ENCODE measurements at regions not wholly inside any gene's neighbourhood (a gene's known extent, or its start where the extent isn't known, plus 50 kb on each side); places are given as distances from the start of the nearest gene placed in this dataset.

DNA sequence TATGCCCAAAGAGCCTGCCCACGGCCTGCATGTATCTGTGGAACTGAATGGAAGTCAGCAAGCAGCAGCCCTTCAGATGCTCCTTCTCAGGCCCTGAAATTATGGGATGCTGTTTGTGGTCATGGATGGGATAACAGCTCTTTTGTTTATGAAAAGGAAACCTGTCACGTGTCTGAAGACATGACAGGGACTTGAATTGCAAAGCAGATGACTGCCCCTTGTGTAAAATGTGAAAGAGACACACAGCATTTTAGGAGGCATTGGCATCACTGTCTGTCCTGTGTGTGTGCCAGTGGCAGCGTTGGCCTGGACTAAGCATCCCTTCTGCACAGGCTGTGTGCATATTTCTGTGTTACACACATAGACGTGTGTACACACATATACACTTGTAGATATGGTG, 192.1 kb downstream of the VRK1 start:
- TF ChIP-seq, protein P1, sequence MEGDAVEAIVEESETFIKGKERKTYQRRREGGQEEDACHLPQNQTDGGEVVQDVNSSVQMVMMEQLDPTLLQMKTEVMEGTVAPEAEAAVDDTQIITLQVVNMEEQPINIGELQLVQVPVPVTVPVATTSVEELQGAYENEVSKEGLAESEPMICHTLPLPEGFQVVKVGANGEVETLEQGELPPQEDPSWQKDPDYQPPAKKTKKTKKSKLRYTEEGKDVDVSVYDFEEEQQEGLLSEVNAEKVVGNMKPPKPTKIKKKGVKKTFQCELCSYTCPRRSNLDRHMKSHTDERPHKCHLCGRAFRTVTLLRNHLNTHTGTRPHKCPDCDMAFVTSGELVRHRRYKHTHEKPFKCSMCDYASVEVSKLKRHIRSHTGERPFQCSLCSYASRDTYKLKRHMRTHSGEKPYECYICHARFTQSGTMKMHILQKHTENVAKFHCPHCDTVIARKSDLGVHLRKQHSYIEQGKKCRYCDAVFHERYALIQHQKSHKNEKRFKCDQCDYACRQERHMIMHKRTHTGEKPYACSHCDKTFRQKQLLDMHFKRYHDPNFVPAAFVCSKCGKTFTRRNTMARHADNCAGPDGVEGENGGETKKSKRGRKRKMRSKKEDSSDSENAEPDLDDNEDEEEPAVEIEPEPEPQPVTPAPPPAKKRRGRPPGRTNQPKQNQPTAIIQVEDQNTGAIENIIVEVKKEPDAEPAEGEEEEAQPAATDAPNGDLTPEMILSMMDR (IDR thresholded peaks at IDR 0.05; ENCODE audit: control insufficient read depth, extremely low read depth, insufficient read depth) = no peak
- DNase-seq (ENCODE audit: low read depth) = no peak
- H3K4me3 ChIP-seq (ENCODE audit: low read depth, low read length) = no peak overlapping the region

DNA sequence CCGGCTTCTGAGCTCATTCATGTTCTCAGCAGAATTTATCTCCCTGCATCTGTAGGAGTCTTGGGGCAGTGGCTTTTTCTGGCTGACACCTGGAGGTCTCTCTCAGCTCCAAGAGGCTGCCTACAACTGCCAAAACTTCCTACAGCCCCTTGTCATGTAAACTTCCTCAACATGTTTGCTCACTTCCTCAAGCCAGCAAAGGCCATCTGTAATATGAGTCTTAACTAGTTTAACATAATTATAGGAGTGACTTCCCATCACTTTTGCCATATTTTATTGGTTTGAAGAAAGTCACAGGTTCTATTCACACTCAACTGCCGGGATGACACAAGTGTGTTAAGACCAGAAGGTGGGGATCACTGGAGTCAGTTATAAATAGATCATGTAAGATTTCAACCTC, 194.0 kb downstream of the VRK1 start:
- no peak overlapping the region for H3K4me3 ChIP-seq (ENCODE audit: low read depth, low read length)
- TF ChIP-seq, protein P1 (IDR thresholded peaks at IDR 0.05; ENCODE audit: control insufficient read depth, extremely low read depth, insufficient read depth) = no peak
- no peak for DNase-seq (ENCODE audit: low read depth)

DNA sequence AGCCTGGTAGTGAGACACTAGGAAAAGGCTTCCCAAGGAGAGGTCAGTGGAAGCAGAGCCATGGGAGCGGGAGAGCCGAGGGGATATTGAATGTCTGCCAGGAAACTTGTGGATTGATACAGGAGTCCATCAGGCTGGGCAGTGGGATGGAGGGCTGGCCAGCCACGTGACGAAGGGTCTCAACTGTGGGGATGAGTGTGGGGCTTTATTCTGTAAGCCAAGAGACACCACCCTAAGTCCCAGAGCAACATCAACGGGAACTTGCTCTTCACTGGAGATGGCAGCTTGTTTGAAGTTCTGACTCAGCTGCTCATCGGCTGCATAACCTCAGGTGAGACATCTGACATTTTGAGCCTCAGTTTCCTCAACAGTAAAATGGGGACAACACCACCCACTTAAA, 197.8 kb downstream of the VRK1 start:
- TF ChIP-seq, protein P1 (IDR thresholded peaks at IDR 0.05; ENCODE audit: control insufficient read depth, extremely low read depth, insufficient read depth) = no peak
- no peak overlapping the region for H3K4me3 ChIP-seq (ENCODE audit: low read depth, low read length)
- DNase-seq (ENCODE audit: low read depth) = no peak

DNA sequence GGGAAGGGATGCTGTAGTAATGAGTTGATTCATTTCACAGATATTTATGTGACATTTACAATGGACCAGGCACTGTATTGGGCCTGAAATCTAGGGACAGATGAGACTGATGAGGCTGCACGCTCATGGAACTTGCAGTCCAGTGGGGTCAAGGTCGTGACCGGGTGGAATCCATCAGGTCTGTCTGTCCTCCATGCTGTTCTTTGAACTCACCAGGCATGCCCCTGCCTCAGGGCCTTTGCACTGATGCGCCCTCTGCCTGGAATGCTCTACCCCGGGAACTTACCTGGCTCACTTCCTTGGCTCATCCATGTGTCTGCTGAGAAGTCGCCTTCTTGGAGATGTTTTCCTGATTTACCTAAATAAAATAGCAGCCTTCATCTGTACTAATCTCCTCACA, 200.1 kb downstream of the VRK1 start:
- TF ChIP-seq, protein P1 (IDR thresholded peaks at IDR 0.05; ENCODE audit: control insufficient read depth, extremely low read depth, insufficient read depth) = no peak
- no peak for DNase-seq (ENCODE audit: low read depth)
- no peak overlapping the region for H3K4me3 ChIP-seq (ENCODE audit: low read depth, low read length)

DNA sequence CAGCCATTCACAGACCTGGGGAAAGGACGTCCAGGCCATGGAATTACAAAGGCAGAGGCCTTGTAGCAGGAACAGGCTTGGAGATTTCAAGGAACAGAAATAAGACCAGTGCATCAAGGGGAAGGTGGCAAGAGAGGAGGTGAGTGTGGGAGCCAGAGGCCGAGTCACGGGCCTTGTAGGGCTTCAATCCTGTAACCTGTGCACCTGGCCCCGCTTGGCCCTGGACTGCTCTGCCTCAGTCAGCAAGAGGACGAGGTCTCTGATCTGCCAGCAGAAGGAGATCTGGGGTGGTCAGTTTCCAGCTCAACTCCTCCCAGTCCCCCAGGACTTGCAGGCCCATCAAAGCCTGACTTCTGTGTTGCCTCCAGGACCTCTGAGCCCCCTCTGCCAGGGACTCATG, 200.8 kb downstream of the VRK1 start:
- TF ChIP-seq, protein P1 (IDR thresholded peaks at IDR 0.05; ENCODE audit: control insufficient read depth, extremely low read depth, insufficient read depth) = no peak
- H3K4me3 ChIP-seq (ENCODE audit: low read depth, low read length) = no peak overlapping the region
- no peak for DNase-seq (ENCODE audit: low read depth)

DNA sequence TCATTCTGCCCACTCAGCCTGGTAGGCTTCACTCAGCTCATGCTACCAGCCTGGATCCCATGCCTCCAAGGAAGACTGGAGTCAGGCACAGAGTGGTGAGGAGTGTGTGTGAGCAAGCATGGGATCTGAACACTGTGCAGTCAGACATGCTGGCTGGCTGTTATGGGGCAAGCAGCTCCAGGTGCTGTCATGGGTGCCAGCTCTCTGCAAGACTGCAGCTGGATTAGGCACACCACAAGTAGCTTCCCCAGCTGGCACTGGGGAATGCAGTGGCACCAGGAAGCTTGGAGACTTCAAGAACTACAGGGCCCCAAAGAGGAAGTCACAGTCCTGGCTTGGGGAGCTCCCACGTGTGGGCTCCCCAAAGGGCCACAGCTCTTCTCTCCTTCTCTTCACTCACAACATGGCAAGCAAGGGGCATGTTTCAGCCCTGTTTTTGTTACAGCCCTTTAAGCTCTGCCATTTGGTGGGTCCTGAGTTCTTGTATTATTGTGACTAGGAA, 202.5 kb downstream of the VRK1 start:
- TF ChIP-seq, protein P1 (IDR thresholded peaks at IDR 0.05; ENCODE audit: control insufficient read depth, extremely low read depth, insufficient read depth) = no peak
- H3K4me3 ChIP-seq (ENCODE audit: low read depth, low read length) = no peak overlapping the region
- DNase-seq (ENCODE audit: low read depth) = no peak

DNA sequence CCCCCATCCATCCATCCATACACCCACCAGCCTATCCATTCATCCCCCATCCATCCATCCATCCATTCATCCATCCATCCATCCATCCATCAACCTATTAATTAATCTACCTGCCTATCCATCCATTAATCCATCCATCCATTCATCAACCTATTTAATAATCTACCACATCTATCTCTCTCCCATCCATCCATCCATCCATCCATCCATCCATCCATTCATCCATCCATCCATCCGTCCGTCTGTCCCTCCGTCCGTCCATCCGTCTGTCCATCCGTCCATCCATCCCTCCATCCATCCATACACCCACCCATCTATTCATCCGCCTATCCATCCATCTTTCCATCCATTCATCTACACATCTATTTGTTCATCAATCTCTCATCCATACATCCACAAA, 205.3 kb downstream of the VRK1 start:
- no peak for DNase-seq (ENCODE audit: low read depth)
- H3K4me3 ChIP-seq (ENCODE audit: low read depth, low read length) = no peak overlapping the region
- TF ChIP-seq, protein P1 (IDR thresholded peaks at IDR 0.05; ENCODE audit: control insufficient read depth, extremely low read depth, insufficient read depth) = no peak

Measured in LNCaP clone FGC (cell line).